ENCODE measurements at regions not wholly inside any gene's neighbourhood (a gene's known extent, or its start where the extent isn't known, plus 50 kb on each side); places are given as distances from the start of the nearest gene placed in this dataset.

DNA sequence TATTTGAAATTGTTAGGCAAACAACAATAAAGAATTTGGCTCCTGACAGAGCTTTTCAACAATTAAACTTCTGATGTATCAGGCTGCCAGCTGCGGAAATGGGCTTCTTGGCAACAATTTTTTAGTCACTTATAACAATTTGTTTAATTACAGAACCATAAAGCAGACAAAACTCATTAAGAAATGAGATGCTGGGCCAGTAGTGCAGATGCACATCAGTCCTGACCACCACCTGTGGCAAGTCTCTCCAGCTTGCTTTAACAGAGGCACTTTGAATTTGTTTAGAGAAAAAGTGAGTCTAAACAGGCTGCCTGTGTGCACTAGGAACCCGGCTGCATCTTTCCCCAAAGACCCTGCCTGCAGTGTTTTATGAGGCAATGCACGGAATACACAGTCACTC lies 1124.4 kb downstream of the NXPH1 start:
- no peak overlapping the region for H3K4me3 ChIP-seq
- no peaks in the 10 kb centered on the region for H3K4me1 ChIP-seq
- no peak for TF ChIP-seq POLR2A (IDR thresholded peaks at IDR 0.05)
- TF ChIP-seq, protein P1, sequence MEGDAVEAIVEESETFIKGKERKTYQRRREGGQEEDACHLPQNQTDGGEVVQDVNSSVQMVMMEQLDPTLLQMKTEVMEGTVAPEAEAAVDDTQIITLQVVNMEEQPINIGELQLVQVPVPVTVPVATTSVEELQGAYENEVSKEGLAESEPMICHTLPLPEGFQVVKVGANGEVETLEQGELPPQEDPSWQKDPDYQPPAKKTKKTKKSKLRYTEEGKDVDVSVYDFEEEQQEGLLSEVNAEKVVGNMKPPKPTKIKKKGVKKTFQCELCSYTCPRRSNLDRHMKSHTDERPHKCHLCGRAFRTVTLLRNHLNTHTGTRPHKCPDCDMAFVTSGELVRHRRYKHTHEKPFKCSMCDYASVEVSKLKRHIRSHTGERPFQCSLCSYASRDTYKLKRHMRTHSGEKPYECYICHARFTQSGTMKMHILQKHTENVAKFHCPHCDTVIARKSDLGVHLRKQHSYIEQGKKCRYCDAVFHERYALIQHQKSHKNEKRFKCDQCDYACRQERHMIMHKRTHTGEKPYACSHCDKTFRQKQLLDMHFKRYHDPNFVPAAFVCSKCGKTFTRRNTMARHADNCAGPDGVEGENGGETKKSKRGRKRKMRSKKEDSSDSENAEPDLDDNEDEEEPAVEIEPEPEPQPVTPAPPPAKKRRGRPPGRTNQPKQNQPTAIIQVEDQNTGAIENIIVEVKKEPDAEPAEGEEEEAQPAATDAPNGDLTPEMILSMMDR (IDR thresholded peaks at IDR 0.05), result no peak
- no peaks in the 10 kb centered on the region for H3K36me3 ChIP-seq (replicated peaks in 1 of 2; ENCODE audit: insufficient read depth in 1 of 2, low read depth in 2 of 2)
- no peak overlapping the region for H3K27ac ChIP-seq
- H3K9me3 ChIP-seq, result no peaks in the 10 kb centered on the region
- ATAC-seq, result no peak
- 21 to 22% methylated on average over 3 of the region's 3 CpGs for WGBS, 2 donors
- no peak for DNase-seq
- intact Hi-C loops (cut with DNase I), result no loop called here
- H3K27me3 ChIP-seq, result no peaks in the 10 kb centered on the region

DNA sequence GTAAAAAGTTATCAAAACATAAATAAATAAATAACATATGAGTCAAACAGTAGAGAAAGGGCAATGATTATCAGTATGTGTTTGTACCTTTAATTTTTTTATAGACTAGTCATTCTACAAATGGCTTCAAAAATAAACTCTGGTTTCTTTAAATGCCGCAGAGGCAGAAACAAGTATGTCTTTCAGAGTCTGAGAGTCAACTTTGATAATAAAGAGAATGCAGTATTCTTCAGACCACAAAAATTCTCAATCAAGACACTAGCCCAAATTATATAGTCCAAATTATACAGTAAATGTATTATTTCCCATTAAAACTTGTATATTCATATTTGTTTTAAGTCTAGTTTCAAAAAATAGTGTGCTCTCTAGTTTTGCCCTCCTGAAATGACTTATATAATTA lies 1142.3 kb downstream of the NXPH1 start:
- H3K4me3 ChIP-seq, result no peak overlapping the region
- no peaks in the 10 kb centered on the region for H3K4me1 ChIP-seq
- intact Hi-C loops (cut with DNase I), result no loop called here
- no peak overlapping the region for H3K27ac ChIP-seq
- TF ChIP-seq POLR2A (IDR thresholded peaks at IDR 0.05), result no peak
- TF ChIP-seq, protein P1 (IDR thresholded peaks at IDR 0.05), result no peak
- WGBS, 2 donors, result 63 to 69% methylated on average over 1 of the region's 1 CpG
- ATAC-seq (no peak), DNase-seq (no peak)
- no peaks in the 10 kb centered on the region for H3K9me3 ChIP-seq
- H3K27me3 ChIP-seq, result no peaks in the 10 kb centered on the region
- no peaks in the 10 kb centered on the region for H3K36me3 ChIP-seq (replicated peaks in 1 of 2; ENCODE audit: insufficient read depth in 1 of 2, low read depth in 2 of 2)

DNA sequence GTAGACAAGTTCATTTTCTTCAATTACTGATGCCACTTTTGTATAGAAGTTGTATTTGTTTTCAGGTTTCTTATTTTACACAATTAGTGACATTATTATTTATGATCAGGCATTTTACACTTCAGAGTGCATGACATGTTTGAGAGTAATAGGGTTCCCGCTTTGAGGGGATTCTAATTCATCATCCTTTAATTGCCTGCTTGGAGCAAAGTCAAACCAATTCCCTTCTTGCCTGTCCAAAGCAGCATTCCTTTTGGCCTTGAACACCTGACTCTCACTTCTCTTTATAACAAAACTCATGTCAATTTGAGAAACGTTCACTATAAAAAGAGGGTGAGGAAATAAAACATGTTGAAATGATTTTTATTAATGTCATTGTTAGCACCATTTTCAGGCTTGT lies 1149.4 kb downstream of the NXPH1 start:
- TF ChIP-seq POLR2A (IDR thresholded peaks at IDR 0.05), result no peak
- TF ChIP-seq, protein P1 (IDR thresholded peaks at IDR 0.05), result no peak
- intact Hi-C loops (cut with DNase I), result no loop called here
- 2 to 17% methylated on average over 2 of the region's 2 CpGs for WGBS, 2 donors

DNA sequence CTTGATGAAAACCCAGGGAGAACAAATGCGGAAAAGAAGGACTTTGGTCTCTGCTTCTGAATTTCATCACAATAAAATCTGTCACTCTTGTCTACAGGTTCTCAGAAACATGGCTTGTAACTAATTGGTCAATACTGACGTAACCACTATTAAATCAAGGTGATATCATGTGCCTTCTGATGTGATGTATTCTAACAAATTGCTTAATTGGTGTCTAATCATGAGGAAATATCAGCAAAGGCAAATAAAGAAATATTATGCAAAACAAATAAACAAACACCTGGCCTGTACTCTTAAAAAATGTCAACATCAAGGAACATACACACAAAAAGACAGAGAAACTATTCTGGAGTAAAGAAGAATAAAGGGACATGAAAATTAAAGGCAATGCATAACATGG lies 1165.0 kb downstream of the NXPH1 start:
- DNase-seq (no peak), ATAC-seq (no peak)
- H3K9me3 ChIP-seq, result no peaks in the 10 kb centered on the region
- WGBS, 2 donors, result 54 to 56% methylated on average over 2 of the region's 2 CpGs
- H3K27ac ChIP-seq, result no peak overlapping the region
- intact Hi-C loops (cut with DNase I), result no loop called here
- H3K4me3 ChIP-seq, result no peak overlapping the region
- H3K27me3 ChIP-seq, result no peaks in the 10 kb centered on the region
- no peaks in the 10 kb centered on the region for H3K4me1 ChIP-seq
- TF ChIP-seq, protein P1 (IDR thresholded peaks at IDR 0.05), result no peak
- no peak for TF ChIP-seq POLR2A (IDR thresholded peaks at IDR 0.05)
- H3K36me3 ChIP-seq (replicated peaks in 1 of 2; ENCODE audit: insufficient read depth in 1 of 2, low read depth in 2 of 2), result no peaks in the 10 kb centered on the region

More for the DNA sequence above, 1149.4 kb downstream of the NXPH1 start:
- Histone ChIP-seq H3K27ac (no peak overlapping the region), H3K4me1 (no peaks in the 10 kb centered on the region), H3K4me3 (no peak overlapping the region), H3K27me3 (no peaks in the 10 kb centered on the region), H3K36me3 (replicated peaks in 1 of 2; ENCODE audit: insufficient read depth in 1 of 2, low read depth in 2 of 2) (no peaks in the 10 kb centered on the region), H3K9me3 (no peaks in the 10 kb centered on the region)
- no peak for ATAC-seq
- no peak for DNase-seq

DNA sequence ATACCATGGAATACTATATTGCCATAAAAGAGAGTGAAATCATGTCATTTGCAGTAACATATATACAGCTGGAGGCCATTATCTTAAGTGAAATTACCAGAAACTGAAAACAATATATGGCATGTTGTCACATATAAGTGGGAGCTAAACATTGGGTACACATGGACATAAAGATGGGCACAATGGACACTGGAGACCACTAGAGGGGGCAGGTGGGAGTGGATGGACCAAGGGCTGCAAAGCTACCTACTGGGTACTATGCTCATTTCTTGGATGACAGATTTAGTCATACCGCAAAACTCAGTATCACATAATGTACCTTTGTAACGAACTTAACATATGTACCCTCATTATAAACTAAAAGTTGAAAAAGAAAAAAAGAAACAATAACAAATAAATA lies 1167.6 kb downstream of the NXPH1 start:
- Histone ChIP-seq H3K27me3 (no peaks in the 10 kb centered on the region), H3K27ac (no peak overlapping the region), H3K36me3 (replicated peaks in 1 of 2; ENCODE audit: insufficient read depth in 1 of 2, low read depth in 2 of 2) (no peaks in the 10 kb centered on the region), H3K9me3 (no peaks in the 10 kb centered on the region), H3K4me1 (no peaks in the 10 kb centered on the region), H3K4me3 (no peak overlapping the region)
- TF ChIP-seq, protein P1 (IDR thresholded peaks at IDR 0.05), result no peak
- no peak for TF ChIP-seq POLR2A (IDR thresholded peaks at IDR 0.05)
- intact Hi-C loops (cut with DNase I), result no loop called here
- ATAC-seq, result no peak
- DNase-seq, result no peak
- WGBS, 2 donors, result 72 to 83% methylated on average over 2 of the region's 2 CpGs
